K562 (cell line): ENCODE measurements at regions not wholly inside any gene's neighbourhood (a gene's known extent, or its start where the extent isn't known, plus 50 kb on each side); places are given as distances from the start of the nearest gene placed in this dataset.

Experiments
- FOS ChIP-seq: IDR thresholded peaks from 3 replicates; pipeline ENCODE4 v1.6.1; 2011; ENCODE audit not compliant: insufficient read length; ENCODE audit errors: extremely low read depth
- FOXA1 ChIP-seq: fragments of 450-650 bp; IDR thresholded peaks from 2 replicates; pipeline ENCODE4 v1.6.1; 2016; ENCODE audit warnings: mild to moderate bottlenecking, borderline replicate concordance
- HBP1 ChIP-seq: fragments of 450-650 bp; formaldehyde crosslinking; IDR thresholded peaks from 2 replicates; pipeline ENCODE4 v1.4.0; 2022; ENCODE audit warnings: missing genetic modification characterization
- KAT7 ChIP-seq: sonication (generic); formaldehyde crosslinking; IDR thresholded peaks from 2 replicates; pipeline ENCODE4 v1.8.0; 2022; ENCODE audit warnings: missing genetic modification reagents, mild to moderate bottlenecking, borderline replicate concordance
- MITF ChIP-seq: IDR thresholded peaks from 2 replicates; pipeline ENCODE4 v1.6.1; 2014; ENCODE audit warnings: antibody characterized with exemption
- POLR2A ChIP-seq: fragments of 450-650 bp; conservative IDR thresholded peaks from 2 replicates; pipeline ENCODE4 v1.6.1; 2016
- TAF1 ChIP-seq: IDR thresholded peaks from 2 replicates; pipeline ENCODE4 v1.6.1; 2011; ENCODE audit warnings: mild to moderate bottlenecking, low read length, moderate library complexity; ENCODE audit not compliant: insufficient read depth, control insufficient read depth, severe bottlenecking; ENCODE audit errors: extremely low read depth
- TBP ChIP-seq: optimal IDR thresholded peaks from 2 replicates; pipeline ENCODE3; 2011; ENCODE audit warnings: low read depth, low read length, improper control_type of control experiment

GRCh38 chr4:35982318-35982717, 262.0 kb downstream of the ARAP2 start:
- TF ChIP-seq KAT7: no peak
- TF ChIP-seq TBP: no peak
- no peak for TF ChIP-seq FOXA1
- TF ChIP-seq HBP1 (CRISPR knock-in tag): no peak
- no peak for TF ChIP-seq POLR2A
- TF ChIP-seq TAF1: no peak
- TF ChIP-seq FOS: no peak
- TF ChIP-seq MITF: no peak
